ENCODE measurements at regions not wholly inside any gene's neighbourhood (a gene's known extent, or its start where the extent isn't known, plus 50 kb on each side); places are given as distances from the start of the nearest gene placed in this dataset.
"Not testable (repeated sequence)": the region's sequence is repeated elsewhere in the genome, so short reads cannot be mapped to it uniquely, and the experiment has no call there.

GRCh38 chr2:212913640-212914306, 237.6 kb downstream of the IKZF2 start:
- DNase-seq (ENCODE audit: low spot score): no peak

- DNase-seq (ENCODE audit: low spot score): no peak
Measured at GRCh38 chr2:212912445-212913103, 238.8 kb downstream of the IKZF2 start.

- DNase-seq (ENCODE audit: low spot score): no peak
Measured at GRCh38 chr2:212911011-212911410, 240.4 kb downstream of the IKZF2 start.

- no peak for DNase-seq (ENCODE audit: low spot score)
Measured at GRCh38 chr2:212908682-212909435, 242.6 kb downstream of the IKZF2 start.

GRCh38 chr2:212908031-212908430, 243.4 kb downstream of the IKZF2 start:
- no peak for DNase-seq (ENCODE audit: low spot score)

GRCh38 chr2:212906620-212907019, 244.8 kb downstream of the IKZF2 start:
- DNase-seq (ENCODE audit: low spot score): no peak

- no peak for DNase-seq (ENCODE audit: low spot score)
Measured at GRCh38 chr2:212905640-212906201, 245.7 kb downstream of the IKZF2 start.

GRCh38 chr2:212904646-212905045, 246.8 kb downstream of the IKZF2 start:
- no peak for DNase-seq (ENCODE audit: low spot score)

- DNase-seq (ENCODE audit: low spot score): no peak
Measured at GRCh38 chr2:212903413-212903812, 248.0 kb downstream of the IKZF2 start.

- no peak for DNase-seq (ENCODE audit: low spot score)
Measured at GRCh38 chr2:212902421-212902820, 249.0 kb downstream of the IKZF2 start.

GRCh38 chr2:212901604-212902275, 249.7 kb downstream of the IKZF2 start:
- no peak for DNase-seq (ENCODE audit: low spot score)

GRCh38 chr2:212900715-212901114, 250.7 kb downstream of the IKZF2 start:
- DNase-seq (ENCODE audit: low spot score): no peak

GRCh38 chr2:212898011-212898410, 253.4 kb downstream of the IKZF2 start:
- no peak for DNase-seq (ENCODE audit: low spot score)

- DNase-seq (ENCODE audit: low spot score): no peak
Measured at GRCh38 chr2:212897296-212897695, 254.1 kb downstream of the IKZF2 start.

GRCh38 chr2:212894026-212894425, 257.4 kb downstream of the IKZF2 start:
- DNase-seq (ENCODE audit: low spot score): no peak

- DNase-seq (ENCODE audit: low spot score): no peak
Measured at GRCh38 chr2:212893216-212893615, 258.2 kb downstream of the IKZF2 start.

GRCh38 chr2:212892193-212892592, 259.2 kb downstream of the IKZF2 start:
- DNase-seq (ENCODE audit: low spot score): no peak

GRCh38 chr2:212891580-212891979, 259.8 kb downstream of the IKZF2 start:
- no peak for DNase-seq (ENCODE audit: low spot score)

- no peak for DNase-seq (ENCODE audit: low spot score)
Measured at GRCh38 chr2:212882626-212883025, 268.8 kb downstream of the IKZF2 start.

- not testable (repeated sequence) for DNase-seq (ENCODE audit: low spot score)
Measured at GRCh38 chr2:212876556-212876955, 274.9 kb downstream of the IKZF2 start.

GRCh38 chr2:212875950-212876349, 275.5 kb downstream of the IKZF2 start:
- not testable (repeated sequence) for DNase-seq (ENCODE audit: low spot score)

- DNase-seq (ENCODE audit: low spot score): no peak
Measured at GRCh38 chr2:212873256-212873655, 278.2 kb downstream of the IKZF2 start.
